Activated CD8-positive, alpha-beta memory T cell treated with anti-CD3 and anti-CD28 coated beads for 1 hour (primary cell): ENCODE measurements at regions not wholly inside any gene's neighbourhood (a gene's known extent, or its start where the extent isn't known, plus 50 kb on each side); places are given as distances from the start of the nearest gene placed in this dataset.

Source experiments
- DNase-seq, 2 donors: peaks; one replicate each; pipeline ENCODE4 v3.0.0-alpha.2; 2020; ENCODE audit warnings: low read depth in 1 of 2; ENCODE audit errors: extremely low read depth in 1 of 2

- no peak for DNase-seq
These were observed 50.3 kb downstream of the NAV1 start for GRCh38 chr1:201589186-201589585.

- DNase-seq, result no peak
These were observed 51.5 kb downstream of the NAV1 start for GRCh38 chr1:201590474-201590873.

- no peak for DNase-seq
These were observed 52.4 kb downstream of the NAV1 start for GRCh38 chr1:201591348-201591747.

- DNase-seq, result no peak
These were observed 53.1 kb downstream of the NAV1 start for GRCh38 chr1:201591981-201592380.

- DNase-seq, result no peak
These were observed 54.4 kb downstream of the NAV1 start for GRCh38 chr1:201593200-201593921.

GRCh38 chr1:201594575-201595245, 55.8 kb downstream of the NAV1 start:
- DNase-seq, result no peak

- no peak for DNase-seq
These were observed 56.5 kb downstream of the NAV1 start for GRCh38 chr1:201595381-201595780.

GRCh38 chr1:201596101-201596868, 57.4 kb downstream of the NAV1 start:
- DNase-seq, result no peak

GRCh38 chr1:201597551-201598230, 58.8 kb downstream of the NAV1 start:
- DNase-seq, result no peak

- no peak for DNase-seq
These were observed 59.5 kb downstream of the NAV1 start for GRCh38 chr1:201598396-201598795.

- no peak for DNase-seq
These were observed 60.0 kb downstream of the NAV1 start for GRCh38 chr1:201598973-201599372.

- DNase-seq, result no peak
These were observed 60.6 kb downstream of the NAV1 start for GRCh38 chr1:201599548-201599947.

GRCh38 chr1:201602413-201603265, 63.7 kb downstream of the NAV1 start:
- DNase-seq, result no peak

GRCh38 chr1:201603613-201604232, 64.8 kb downstream of the NAV1 start:
- no peak for DNase-seq

- DNase-seq, result no peak
These were observed 66.6 kb downstream of the NAV1 start for GRCh38 chr1:201605385-201606010.

- no peak for DNase-seq
These were observed 67.2 kb downstream of the NAV1 start for GRCh38 chr1:201606096-201606495.

- no peak for DNase-seq
These were observed 67.7 kb downstream of the NAV1 start for GRCh38 chr1:201606623-201607022.

GRCh38 chr1:201608635-201609395, 69.9 kb downstream of the NAV1 start:
- no peak for DNase-seq
